ENCODE measurements at regions not wholly inside any gene's neighbourhood (a gene's known extent, or its start where the extent isn't known, plus 50 kb on each side); places are given as distances from the start of the nearest gene placed in this dataset.

DNA sequence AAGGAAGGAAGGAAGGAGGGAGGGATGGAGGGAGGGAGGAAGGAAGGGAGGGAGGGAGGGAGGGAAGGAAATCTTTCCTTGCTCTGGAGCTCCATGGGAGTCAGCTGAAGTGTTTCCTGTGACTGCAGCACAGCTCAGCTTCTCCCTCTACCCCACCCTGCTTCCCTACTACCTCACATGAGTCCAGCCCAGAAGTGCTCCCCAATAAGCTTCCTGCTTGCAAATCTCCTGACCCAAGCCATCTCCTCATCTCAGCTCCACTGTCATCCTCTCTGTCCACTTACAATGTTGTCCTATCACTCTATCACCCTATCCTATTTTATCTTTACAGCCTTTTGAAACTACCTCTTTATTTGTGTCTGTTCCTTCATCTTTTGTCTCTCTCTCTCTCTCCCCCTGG lies 52.9 kb upstream of the SSBP3 start:
- TF ChIP-seq EZH2phosphoT487 (IDR thresholded peaks at IDR 0.05; ENCODE audit: borderline replicate concordance, low read length) (no peak), CTCF (IDR thresholded peaks at IDR 0.05; ENCODE audit: low read depth, low read length, poor library complexity, severe bottlenecking) (no peak)

All from DOHH2 (cell line).